Left kidney (tissue), 1 donor: ENCODE measurements at regions not wholly inside any gene's neighbourhood (a gene's known extent, or its start where the extent isn't known, plus 50 kb on each side); places are given as distances from the start of the nearest gene placed in this dataset.
A peak's percentile ranks its signal among the peaks of the same experiment; 100 is the strongest.
"Not testable (repeated sequence)": the region's sequence is repeated elsewhere in the genome, so short reads cannot be mapped to it uniquely, and the experiment has no call there.

Source experiments
- DNase-seq: peaks from one replicate; pipeline ENCODE4 v3.0.0-alpha.2; 2013

GRCh38 chr16:9593440-9593839 lies 502.0 kb downstream of the HAPSTR1 start:
- DNase-seq = no peak

GRCh38 chr16:9594047-9594446 lies 502.6 kb downstream of the HAPSTR1 start:
- no peak for DNase-seq

GRCh38 chr16:9594946-9595345 lies 503.5 kb downstream of the HAPSTR1 start:
- no peak for DNase-seq

- DNase-seq = no peak
Observed at GRCh38 chr16:9595393-9595792, 503.9 kb downstream of the HAPSTR1 start.

- DNase-seq = no peak
Observed at GRCh38 chr16:9596788-9597187, 505.3 kb downstream of the HAPSTR1 start.

GRCh38 chr16:9597967-9598730 lies 506.7 kb downstream of the HAPSTR1 start:
- no peak for DNase-seq

GRCh38 chr16:9598731-9599083 lies 507.3 kb downstream of the HAPSTR1 start:
- no peak for DNase-seq

GRCh38 chr16:9599415-9600120 lies 508.1 kb downstream of the HAPSTR1 start:
- no peak for DNase-seq

GRCh38 chr16:9602189-9602588 lies 510.7 kb downstream of the HAPSTR1 start:
- no peak for DNase-seq

GRCh38 chr16:9603316-9603715 lies 511.9 kb downstream of the HAPSTR1 start:
- DNase-seq = no peak

GRCh38 chr16:9607515-9608230 lies 516.2 kb downstream of the HAPSTR1 start:
- DNase-seq = no peak

- peak; percentile 37 for DNase-seq
Observed at GRCh38 chr16:9610727-9611126, 519.3 kb downstream of the HAPSTR1 start.

- no peak for DNase-seq
Observed at GRCh38 chr16:9612267-9612666, 520.8 kb downstream of the HAPSTR1 start.

- DNase-seq = no peak
Observed at GRCh38 chr16:9614389-9614788, 522.9 kb downstream of the HAPSTR1 start.

- DNase-seq = no peak
Observed at GRCh38 chr16:9622268-9622667, 530.8 kb downstream of the HAPSTR1 start.

- peak; percentile 35 for DNase-seq
Observed at GRCh38 chr16:9625122-9625521, 533.7 kb downstream of the HAPSTR1 start.

GRCh38 chr16:9627427-9627826 lies 536.0 kb downstream of the HAPSTR1 start:
- no peak for DNase-seq

- no peak for DNase-seq
Observed at GRCh38 chr16:9630119-9630518, 538.7 kb downstream of the HAPSTR1 start.

- no peak for DNase-seq
Observed at GRCh38 chr16:9630985-9631384, 539.5 kb downstream of the HAPSTR1 start.

- DNase-seq = no peak
Observed at GRCh38 chr16:9633844-9634243, 542.4 kb downstream of the HAPSTR1 start.

- DNase-seq = not testable (repeated sequence)
Observed at GRCh38 chr16:9635150-9635720, 543.8 kb downstream of the HAPSTR1 start.

- no peak for DNase-seq
Observed at GRCh38 chr16:9644258-9644657, 538.0 kb downstream of the GRIN2A start.

- no peak for DNase-seq
Observed at GRCh38 chr16:9645911-9646310, 536.3 kb downstream of the GRIN2A start.
